Stimulated activated CD8-positive, alpha-beta memory T cell treated with anti-CD3 and anti-CD28 coated beads, Interleukin-2, amount 100 ng/mL, for 1 hour (primary cell): ENCODE measurements at regions not wholly inside any gene's neighbourhood (a gene's known extent, or its start where the extent isn't known, plus 50 kb on each side); places are given as distances from the start of the nearest gene placed in this dataset.

ENCODE experiments used
- DNase-seq, 2 donors: peaks; one replicate each; pipeline ENCODE4 v3.0.0-alpha.2; 2020; ENCODE audit warnings: low read depth in 2 of 2

GRCh38 chr6:8589941-8590729 is 154.8 kb upstream of the SLC35B3 start:
- no peak for DNase-seq

DNA sequence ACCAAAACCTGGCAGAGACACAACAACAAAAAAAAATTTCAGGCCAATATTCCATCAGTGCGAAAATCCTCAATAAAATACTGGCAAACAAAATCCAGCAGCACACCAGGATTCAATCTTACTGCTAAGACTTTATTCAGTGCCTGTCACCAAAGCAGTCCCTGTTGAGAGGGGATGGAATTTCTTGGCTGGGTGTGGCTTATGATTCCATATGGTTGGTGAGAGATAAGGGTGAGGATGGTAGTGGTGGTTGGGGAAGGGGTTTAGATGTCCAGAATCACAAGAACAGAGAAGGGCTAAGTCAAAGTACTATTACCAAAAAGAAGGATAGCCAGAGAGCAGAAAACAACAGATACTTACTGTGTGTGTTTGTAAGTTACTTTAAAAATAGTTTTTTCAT is 152.8 kb upstream of the SLC35B3 start:
- no peak for DNase-seq

DNA sequence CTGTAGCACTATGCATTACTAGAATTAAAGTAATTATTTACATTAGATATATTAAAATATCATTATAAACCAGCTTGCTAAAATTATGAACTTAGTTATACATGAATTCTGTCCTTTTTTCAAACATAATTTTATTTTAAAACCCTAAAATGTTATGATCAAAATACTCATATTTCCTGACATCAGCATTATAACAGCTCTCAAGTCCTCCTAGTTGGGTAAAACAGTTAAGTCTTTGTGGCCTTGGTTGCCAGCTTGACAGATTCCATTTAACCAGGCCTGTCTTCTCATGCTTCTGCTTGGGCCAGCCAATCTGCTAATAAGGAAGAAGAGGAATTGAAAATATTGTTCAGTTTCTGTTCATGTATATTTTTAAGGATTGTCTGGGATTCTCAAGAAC is 147.9 kb upstream of the SLC35B3 start:
- DNase-seq, result no peak

DNA sequence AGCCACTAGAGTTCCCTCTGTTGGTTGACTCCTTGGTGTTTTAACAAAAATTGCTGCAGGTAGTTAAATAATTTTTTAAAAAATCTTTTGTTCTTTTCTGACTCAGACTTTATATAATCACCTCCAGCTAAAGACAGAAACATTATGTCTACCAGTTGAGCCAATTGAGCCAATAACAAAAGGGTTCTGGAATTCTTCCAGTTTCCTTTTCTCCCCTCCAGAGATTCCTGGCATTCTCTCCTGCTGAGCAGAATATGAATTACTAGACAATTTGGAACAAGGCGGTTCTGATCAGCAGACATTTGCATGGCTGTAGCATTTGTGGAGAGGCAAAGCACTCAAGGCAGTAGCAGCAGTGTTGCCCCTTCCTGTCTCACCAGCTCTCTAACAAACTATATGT is 144.0 kb upstream of the SLC35B3 start:
- DNase-seq, result no peak

DNA sequence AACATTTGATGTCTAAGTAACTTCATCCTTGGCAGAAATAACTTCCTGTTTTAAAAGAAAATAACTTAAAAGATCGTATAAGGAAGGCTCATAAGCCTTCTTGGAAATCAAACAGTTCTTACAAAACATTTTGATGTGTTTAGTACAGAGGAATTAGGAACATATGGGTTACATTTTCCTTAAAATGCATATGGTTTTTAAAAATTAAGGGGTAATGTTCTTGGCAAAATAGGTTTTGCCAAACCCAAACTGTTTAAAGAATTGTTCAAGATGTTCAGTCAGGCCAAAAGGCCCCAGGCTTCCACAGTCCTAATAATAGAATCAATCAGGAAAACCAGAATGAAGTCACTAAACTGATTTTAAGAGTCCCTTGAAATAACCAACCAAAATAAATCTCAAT is 142.7 kb upstream of the SLC35B3 start:
- no peak for DNase-seq

DNA sequence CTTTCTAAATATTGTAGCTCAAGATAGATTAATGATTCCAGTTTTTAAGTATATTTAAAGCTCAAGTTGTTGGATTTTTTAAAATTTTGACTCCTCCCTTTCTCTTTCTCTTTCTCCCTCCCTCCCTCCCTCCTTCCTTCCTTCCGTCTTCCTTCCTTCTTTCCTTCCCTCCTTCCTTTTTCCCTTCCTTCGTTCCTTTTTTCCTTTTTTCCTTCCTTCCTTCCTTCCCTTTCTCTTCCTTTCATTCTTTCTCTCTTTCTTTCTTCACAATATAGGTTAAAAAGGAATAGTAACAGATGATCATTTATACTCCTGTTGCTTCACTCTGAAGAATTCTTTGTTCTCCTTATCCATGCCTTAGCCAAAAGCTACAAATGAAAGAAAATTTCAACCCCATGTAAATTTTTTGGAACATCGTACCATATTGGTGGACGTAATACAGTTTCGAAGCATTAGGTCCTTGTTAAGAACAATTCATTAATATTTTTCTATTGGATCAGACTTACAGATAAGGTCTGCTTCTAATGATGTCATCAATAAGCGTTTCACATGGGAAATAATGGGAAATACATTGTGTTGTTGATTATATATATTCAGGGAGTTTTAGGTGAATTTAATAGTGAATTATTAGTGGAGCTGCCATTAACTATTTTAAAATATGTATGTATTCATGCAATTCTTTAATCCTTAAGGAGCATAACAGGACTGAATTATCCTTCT is 139.6 kb upstream of the SLC35B3 start:
- DNase-seq, result no peak

DNA sequence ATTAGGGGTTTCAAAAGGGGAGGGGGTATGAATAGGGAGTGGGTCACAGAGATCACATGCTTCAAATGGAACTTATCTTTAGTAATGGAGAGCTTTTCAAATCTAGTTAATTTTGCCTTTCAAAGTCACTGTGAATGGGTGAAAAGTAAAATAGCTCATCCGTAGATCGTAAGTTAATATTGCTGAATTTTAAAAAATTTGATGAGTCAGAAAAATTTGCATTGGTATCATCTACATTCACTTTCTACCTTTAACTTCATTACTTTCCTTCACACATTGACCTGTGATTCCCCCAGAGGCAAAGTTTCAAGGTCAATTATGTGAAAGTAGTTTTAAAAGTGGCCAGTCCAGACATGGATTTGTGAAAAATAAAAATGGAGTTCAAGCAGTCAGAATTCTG is 139.0 kb upstream of the SLC35B3 start:
- DNase-seq, result no peak

- no peak for DNase-seq
These were observed 135.0 kb upstream of the SLC35B3 start for GRCh38 chr6:8570256-8570920.

DNA sequence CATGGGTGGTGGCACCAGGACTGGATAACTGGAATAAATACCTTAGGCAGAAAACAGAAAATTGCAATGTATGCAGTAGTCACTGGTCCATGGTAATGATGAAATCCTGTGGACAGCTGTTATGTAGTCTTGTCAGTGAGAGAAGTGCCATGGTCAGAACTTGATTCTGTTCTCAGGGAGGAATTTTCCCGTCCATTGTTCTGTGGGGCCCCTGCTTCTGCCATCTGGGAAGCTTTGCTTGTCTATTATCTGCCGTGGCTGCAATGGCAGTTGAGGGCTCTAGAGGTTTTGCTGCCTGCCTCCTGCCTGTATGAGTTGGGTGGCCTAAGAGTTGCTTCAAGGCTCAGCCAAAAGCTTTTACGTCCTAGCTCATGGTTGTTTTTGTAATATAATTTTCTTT is 126.8 kb upstream of the SLC35B3 start:
- no peak for DNase-seq

DNA sequence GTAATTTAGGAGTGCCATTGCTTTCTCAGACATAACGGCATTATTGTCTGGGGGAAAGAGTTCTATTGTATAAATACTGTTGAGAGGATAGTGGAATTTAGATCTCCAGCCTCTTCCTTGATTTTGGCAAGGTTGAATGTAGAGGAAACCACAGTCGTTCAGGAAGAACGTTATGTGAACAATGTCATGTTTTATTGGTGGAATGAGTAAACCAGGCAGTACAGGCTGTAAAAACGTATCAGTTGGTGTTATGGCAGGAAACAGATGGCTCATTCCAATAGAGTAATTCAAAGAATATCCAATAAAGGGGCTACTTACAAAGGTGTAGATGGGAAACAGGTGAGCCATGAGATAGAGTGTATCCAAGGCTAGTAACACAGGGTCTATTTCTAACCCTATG is 123.6 kb upstream of the SLC35B3 start:
- no peak for DNase-seq

GRCh38 chr6:8557014-8557748 is 121.8 kb upstream of the SLC35B3 start:
- no peak for DNase-seq

GRCh38 chr6:8556370-8557013 is 121.1 kb upstream of the SLC35B3 start:
- no peak for DNase-seq

DNA sequence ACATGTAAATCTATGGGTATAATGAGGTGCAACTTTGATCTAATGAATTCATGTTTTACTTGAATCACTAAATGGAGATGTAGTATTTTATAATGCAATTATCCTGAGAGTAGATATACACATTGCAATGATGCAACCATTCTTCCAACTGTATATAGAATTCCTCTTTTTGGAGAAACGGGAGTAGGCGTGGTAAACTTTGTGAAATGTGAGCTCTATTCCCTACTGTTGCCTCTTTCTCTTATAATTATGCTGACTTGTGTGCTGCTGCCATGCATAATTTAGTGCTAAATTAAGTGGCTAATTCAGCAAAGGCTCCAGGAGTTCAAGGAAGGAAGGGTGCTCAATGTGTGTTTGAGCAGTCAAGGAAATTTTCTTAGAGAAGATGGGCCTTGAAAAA is 116.6 kb upstream of the SLC35B3 start:
- DNase-seq, result no peak

DNA sequence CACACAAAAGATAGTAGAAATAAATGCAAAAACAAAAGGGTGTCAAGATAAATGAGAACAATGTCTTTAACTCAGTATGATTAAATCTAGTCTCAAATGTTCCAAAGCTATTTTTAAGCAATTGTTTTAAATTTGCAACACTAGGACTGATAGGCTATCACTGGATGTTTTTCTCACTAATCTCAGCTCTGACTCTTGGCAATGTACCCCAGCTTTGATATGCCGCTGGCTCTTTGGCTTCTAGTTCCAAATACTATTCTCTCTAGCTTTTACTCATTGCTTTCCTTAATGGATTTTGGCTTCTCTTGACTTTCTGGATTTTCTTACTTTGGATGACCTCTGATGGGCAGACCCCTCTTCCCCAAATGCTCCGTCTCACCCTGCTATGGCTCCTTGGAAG is 116.0 kb upstream of the SLC35B3 start:
- DNase-seq, result no peak

DNA sequence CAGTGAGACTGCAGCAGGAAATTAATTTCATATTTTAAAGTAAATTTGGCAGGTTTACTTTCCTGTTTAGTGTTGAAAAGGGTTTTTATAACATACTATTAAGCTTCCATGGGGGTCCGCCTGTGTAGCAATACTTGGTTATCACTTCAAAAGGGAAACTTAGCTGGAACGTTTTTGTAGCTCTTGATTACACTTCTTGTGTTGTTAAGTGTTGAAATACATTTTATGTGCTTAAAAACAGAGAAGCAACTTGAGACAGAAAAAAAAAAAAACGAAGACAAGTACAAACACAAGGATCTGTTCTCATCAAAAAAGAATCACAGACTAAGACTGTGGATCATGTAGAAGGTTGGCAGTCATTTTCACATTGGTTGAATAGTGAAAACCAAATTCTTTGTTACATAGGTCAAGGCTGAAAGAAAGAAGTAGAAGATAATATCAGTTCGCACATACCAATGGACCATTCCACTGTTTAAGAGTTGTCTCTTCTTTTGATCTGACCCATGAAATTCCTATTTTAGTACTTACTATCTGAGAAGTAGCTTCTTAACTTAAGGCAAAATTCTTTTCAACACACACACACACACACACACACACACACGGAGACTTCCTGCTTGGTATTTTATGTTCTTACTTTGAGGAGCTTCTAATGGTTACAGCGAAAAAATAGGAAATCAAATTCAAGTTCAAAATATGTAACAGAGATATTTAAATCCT is 113.9 kb upstream of the SLC35B3 start:
- DNase-seq, result no peak

- no peak for DNase-seq
These were observed 111.2 kb upstream of the SLC35B3 start for GRCh38 chr6:8546496-8546895.

- DNase-seq, result no peak
These were observed 110.0 kb upstream of the SLC35B3 start for GRCh38 chr6:8545336-8545735.

DNA sequence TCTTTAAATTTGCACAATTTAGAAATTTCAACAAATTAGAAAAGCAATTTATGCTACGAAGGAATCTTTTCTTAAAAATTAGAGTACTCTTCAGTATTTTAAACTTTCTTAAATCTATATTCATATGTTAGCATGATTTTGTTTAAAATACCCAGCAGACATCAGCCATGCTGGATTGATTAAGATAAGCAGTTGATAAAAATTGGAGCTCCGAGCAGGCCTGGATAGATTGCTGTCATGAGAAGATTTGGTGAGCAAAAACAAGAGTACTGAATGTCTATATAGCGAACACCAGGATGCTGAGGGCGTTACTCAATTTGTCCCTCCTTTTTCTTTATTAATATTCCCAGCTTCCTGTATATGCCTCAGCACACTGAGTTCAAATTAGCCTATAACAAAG is 108.4 kb upstream of the SLC35B3 start:
- no peak for DNase-seq

GRCh38 chr6:8539453-8539852 is 104.1 kb upstream of the SLC35B3 start:
- DNase-seq, result no peak

DNA sequence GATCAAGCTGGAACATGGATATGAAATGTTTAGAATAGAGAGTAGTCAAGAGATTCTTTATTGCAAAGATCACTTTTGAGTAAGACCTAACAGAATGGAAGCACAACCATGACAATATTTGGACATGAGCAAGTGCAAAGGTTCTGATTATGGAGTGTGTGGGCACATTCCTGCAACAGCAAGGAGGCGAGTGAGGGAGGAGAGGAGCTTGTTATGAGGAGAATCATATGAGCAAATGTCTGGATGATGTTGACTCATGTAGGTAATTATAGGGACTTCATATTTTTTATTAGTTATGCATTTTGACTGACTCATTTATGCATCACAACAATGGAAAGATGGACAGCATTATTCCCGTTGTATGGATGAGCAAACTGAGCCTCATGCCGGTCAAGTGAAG is 100.8 kb upstream of the SLC35B3 start:
- DNase-seq, result no peak

- no peak for DNase-seq
These were observed 100.2 kb upstream of the SLC35B3 start for GRCh38 chr6:8535519-8535918.
